Bronchial epithelial cell (primary cell): ENCODE measurements at regions not wholly inside any gene's neighbourhood (a gene's known extent, or its start where the extent isn't known, plus 50 kb on each side); places are given as distances from the start of the nearest gene placed in this dataset.
"Not testable (repeated sequence)": the region's sequence is repeated elsewhere in the genome, so short reads cannot be mapped to it uniquely, and the experiment has no call there.

Experiments used
- DNase-seq: peaks from one replicate; pipeline ENCODE4 v3.0.0-alpha.2; 2010; ENCODE audit warnings: low read depth
- FAIRE-seq: peaks from 2 replicates; lab custom pipeline; 2011; peaks lifted over from hg19 to GRCh38; lab: Jason Lieb, UNC
- H3K27me3 ChIP-seq: 2 replicates; pipeline ENCODE4 v1.5.1; 2011; ENCODE audit warnings: low read length; ENCODE audit not compliant: control insufficient read depth, insufficient read depth
- H3K36me3 ChIP-seq: 2 replicates; pipeline ENCODE4 v1.5.1; 2011; ENCODE audit warnings: low read length; ENCODE audit not compliant: control insufficient read depth, insufficient read depth
- H3K4me3 ChIP-seq: 2 replicates; pipeline ENCODE4 v1.5.1; 2011; ENCODE audit warnings: mild to moderate bottlenecking, low read depth, low read length, control low read depth
- TF ChIP-seq, protein P1 (sequence below): IDR thresholded peaks from 2 replicates; pipeline ENCODE4 v1.5.1; 2011; ENCODE audit warnings: mild to moderate bottlenecking, moderate library complexity, low read length, control low read depth, inconsistent platforms; ENCODE audit not compliant: insufficient read depth, severe bottlenecking

DNA sequence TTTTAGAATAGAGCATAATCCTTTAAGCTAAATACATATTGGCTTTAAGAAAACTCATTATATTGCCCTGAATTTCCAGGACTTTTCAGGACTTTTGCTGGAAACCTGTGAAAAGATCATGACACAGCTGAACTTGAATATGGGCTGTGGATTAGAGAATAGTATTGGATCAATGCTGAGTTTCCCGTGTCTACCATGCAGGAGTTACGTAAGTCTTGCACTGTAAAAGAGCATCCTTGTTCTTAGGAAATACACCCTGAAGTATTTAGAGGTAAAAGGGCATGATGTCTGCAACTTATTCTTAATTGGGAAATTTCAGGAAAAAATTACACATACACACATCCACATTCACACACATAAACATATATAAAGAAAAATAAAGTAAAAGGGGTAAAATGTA lies 82.1 kb downstream of the ZFP36L2 start:
- DNase-seq (no peak), FAIRE-seq (no peak)
- TF ChIP-seq, protein P1, sequence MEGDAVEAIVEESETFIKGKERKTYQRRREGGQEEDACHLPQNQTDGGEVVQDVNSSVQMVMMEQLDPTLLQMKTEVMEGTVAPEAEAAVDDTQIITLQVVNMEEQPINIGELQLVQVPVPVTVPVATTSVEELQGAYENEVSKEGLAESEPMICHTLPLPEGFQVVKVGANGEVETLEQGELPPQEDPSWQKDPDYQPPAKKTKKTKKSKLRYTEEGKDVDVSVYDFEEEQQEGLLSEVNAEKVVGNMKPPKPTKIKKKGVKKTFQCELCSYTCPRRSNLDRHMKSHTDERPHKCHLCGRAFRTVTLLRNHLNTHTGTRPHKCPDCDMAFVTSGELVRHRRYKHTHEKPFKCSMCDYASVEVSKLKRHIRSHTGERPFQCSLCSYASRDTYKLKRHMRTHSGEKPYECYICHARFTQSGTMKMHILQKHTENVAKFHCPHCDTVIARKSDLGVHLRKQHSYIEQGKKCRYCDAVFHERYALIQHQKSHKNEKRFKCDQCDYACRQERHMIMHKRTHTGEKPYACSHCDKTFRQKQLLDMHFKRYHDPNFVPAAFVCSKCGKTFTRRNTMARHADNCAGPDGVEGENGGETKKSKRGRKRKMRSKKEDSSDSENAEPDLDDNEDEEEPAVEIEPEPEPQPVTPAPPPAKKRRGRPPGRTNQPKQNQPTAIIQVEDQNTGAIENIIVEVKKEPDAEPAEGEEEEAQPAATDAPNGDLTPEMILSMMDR, result no peak
- Histone ChIP-seq H3K27me3 (no peaks in the 10 kb centered on the region), H3K36me3 (no peaks in the 10 kb centered on the region), H3K4me3 (no peak overlapping the region)

DNA sequence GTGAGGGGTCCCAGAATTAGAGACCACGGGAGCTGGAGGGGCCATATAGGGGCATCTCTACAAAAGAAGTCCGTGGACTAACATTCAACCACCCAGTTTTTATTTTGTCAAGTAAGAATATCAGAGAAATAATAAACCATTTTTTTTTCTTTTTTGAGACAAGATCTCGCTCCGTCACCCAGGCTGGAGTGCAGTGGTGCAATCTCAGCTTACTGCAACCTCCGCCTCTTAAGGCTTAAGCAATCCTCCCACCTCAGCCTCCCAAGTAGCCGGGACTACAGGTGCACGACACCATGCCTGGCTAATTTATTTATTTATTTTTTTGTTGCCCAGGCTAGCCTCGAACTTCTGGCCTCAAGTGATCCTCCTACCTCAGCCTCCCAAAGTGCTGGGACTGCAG lies 82.7 kb downstream of the ZFP36L2 start:
- no peak for DNase-seq
- no peak overlapping the region for H3K4me3 ChIP-seq
- TF ChIP-seq, protein P1, result no peak
- FAIRE-seq, result no peak
- H3K36me3 ChIP-seq, result no peaks in the 10 kb centered on the region
- no peaks in the 10 kb centered on the region for H3K27me3 ChIP-seq

DNA sequence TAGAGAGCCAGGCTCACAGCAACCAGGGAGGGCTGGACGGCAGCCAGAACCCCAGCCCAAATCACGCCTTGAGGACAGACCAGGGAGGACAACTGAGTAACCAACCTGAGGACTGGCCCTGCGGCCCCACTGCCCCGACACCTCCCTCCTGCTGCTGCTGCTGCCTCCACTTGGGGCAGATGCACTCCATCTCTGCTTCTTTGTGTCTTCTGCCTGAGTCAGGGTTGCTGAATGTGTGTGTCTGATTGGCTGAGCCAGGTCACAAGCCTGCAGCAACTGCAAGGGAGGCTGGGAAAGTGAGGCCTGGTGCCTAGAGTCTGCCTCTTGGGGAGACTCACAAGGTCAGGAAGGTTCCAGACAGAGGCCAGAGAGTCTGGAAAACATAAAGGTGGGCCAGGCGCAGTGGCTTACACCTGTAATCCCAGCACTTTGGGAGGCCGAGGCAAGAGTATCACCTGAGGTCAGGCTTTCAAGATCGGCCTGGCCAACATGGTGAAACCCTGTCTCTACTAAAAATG lies 83.4 kb downstream of the ZFP36L2 start:
- DNase-seq (no peak), FAIRE-seq (no peak)
- no peak overlapping the region for H3K4me3 ChIP-seq
- H3K27me3 ChIP-seq, result no peaks in the 10 kb centered on the region
- TF ChIP-seq, protein P1, result peak; percentile 15
- H3K36me3 ChIP-seq, result no peaks in the 10 kb centered on the region

DNA sequence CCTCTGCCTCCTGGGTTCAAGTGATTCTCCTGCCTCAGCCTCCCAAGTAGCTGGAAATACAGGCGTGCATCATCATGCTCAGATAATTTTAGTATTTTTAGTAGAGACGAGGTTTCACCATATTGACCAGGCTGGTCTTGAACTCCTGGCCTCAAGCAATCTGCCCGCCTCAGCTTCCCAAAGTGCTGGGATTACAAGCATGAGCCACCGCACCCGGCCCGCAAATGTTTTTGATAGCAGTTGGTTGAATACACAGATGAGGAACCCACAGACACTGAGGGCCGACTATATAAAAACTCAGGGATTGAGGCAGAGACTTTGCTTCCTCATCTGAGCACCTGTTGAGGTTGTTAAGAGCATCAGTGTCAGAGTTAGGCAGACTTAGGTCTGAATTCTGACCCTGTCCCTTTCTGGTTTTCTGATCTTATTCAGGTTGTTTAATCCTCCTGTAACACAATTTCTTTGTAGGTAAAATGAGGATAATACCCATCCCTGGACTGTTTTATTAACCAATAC lies 84.7 kb downstream of the ZFP36L2 start:
- H3K36me3 ChIP-seq, FAIRE-seq, DNase-seq, H3K27me3 ChIP-seq, H3K4me3 ChIP-seq: not testable (repeated sequence)

DNA sequence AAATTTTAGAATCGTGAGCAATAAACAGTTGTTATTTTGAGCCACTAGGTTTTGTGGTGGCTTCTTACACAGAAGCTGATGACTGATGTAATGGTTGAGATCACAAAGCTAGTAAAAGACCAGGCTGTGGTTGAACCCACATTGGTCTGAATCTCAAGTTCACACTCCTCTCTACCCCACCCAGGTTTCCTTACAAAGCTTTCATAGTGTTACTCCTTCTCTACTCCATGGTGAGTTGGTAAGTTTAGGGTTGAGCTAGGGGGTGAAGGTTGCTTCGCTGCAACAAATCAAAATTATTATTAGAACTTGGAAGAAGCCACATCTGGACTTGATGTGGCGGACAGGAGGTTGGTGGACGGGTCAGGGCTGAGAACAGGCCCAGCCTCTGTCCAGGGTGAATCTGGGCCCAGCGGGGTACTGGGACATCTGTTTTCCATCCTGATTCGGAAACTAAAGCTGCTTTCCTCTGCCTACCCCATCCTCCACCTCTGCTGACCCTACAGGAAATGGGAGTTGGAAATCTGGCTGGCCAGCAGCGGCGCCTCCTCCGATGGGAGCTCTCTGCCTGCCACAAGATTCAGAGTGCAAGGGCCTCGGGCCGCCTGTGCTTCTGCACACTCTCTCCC lies 86.3 kb downstream of the ZFP36L2 start:
- H3K4me3 ChIP-seq, result no peak overlapping the region
- H3K36me3 ChIP-seq, result no peaks in the 10 kb centered on the region
- DNase-seq, result no peak
- TF ChIP-seq, protein P1, result no peak
- H3K27me3 ChIP-seq, result no peaks in the 10 kb centered on the region
- no peak for FAIRE-seq

DNA sequence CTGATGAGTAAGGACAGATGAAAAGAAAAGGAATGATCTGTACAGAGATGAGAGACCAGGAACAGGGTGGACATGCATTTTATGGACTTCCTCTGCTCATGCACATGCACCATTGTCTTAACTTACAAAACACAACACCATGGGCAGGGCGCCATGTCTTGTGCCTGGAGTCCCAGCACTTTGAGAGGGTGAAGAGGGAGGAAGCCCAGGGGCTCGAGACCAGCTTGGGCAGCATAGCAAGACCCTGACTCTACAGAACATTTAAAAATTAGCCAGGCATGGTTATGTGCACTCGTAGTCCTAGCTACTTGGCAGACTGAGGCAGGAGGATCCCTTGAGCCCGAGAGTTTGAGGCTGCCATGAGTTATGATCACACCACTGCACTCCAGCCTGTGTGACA lies 86.9 kb downstream of the ZFP36L2 start:
- Histone ChIP-seq H3K27me3 (no peaks in the 10 kb centered on the region), H3K4me3 (no peak overlapping the region), H3K36me3 (no peaks in the 10 kb centered on the region)
- no peak for DNase-seq
- no peak for FAIRE-seq
- TF ChIP-seq, protein P1, result no peak
